ENCODE measurements at regions not wholly inside any gene's neighbourhood (a gene's known extent, or its start where the extent isn't known, plus 50 kb on each side); places are given as distances from the start of the nearest gene placed in this dataset.

DNA sequence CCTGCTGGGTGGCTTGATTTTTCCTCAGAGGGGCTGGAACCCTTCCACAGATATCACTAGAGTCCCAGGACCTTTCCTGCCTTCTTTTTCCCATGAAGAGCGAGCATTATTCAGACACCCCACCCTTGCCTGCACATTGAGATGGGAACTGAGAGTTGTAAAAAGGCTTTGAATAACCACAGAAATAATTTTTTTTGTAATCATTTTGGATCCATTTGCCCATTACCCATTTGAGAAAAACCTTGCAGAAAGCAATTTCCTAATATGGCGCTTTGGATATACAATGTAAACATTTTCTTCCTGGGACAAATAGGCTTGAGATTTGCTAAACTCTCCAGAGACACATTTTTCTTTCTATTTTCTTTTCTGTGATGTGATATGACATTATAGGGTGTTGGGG lies 250.6 kb downstream of the MSRB3 start:
- TF ChIP-seq POLR2AphosphoS5 (IDR thresholded peaks at IDR 0.05; ENCODE audit: low read depth) (no peak), GABPA (IDR thresholded peaks at IDR 0.05; ENCODE audit: low read depth) (no peak), SPI1 (IDR thresholded peaks at IDR 0.05; ENCODE audit: borderline replicate concordance, low read depth) (no peak)
- TF ChIP-seq, protein P1, sequence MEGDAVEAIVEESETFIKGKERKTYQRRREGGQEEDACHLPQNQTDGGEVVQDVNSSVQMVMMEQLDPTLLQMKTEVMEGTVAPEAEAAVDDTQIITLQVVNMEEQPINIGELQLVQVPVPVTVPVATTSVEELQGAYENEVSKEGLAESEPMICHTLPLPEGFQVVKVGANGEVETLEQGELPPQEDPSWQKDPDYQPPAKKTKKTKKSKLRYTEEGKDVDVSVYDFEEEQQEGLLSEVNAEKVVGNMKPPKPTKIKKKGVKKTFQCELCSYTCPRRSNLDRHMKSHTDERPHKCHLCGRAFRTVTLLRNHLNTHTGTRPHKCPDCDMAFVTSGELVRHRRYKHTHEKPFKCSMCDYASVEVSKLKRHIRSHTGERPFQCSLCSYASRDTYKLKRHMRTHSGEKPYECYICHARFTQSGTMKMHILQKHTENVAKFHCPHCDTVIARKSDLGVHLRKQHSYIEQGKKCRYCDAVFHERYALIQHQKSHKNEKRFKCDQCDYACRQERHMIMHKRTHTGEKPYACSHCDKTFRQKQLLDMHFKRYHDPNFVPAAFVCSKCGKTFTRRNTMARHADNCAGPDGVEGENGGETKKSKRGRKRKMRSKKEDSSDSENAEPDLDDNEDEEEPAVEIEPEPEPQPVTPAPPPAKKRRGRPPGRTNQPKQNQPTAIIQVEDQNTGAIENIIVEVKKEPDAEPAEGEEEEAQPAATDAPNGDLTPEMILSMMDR (IDR thresholded peaks at IDR 0.05; ENCODE audit: insufficient read depth, low read length), result no peak
- TF ChIP-seq, protein P2, sequence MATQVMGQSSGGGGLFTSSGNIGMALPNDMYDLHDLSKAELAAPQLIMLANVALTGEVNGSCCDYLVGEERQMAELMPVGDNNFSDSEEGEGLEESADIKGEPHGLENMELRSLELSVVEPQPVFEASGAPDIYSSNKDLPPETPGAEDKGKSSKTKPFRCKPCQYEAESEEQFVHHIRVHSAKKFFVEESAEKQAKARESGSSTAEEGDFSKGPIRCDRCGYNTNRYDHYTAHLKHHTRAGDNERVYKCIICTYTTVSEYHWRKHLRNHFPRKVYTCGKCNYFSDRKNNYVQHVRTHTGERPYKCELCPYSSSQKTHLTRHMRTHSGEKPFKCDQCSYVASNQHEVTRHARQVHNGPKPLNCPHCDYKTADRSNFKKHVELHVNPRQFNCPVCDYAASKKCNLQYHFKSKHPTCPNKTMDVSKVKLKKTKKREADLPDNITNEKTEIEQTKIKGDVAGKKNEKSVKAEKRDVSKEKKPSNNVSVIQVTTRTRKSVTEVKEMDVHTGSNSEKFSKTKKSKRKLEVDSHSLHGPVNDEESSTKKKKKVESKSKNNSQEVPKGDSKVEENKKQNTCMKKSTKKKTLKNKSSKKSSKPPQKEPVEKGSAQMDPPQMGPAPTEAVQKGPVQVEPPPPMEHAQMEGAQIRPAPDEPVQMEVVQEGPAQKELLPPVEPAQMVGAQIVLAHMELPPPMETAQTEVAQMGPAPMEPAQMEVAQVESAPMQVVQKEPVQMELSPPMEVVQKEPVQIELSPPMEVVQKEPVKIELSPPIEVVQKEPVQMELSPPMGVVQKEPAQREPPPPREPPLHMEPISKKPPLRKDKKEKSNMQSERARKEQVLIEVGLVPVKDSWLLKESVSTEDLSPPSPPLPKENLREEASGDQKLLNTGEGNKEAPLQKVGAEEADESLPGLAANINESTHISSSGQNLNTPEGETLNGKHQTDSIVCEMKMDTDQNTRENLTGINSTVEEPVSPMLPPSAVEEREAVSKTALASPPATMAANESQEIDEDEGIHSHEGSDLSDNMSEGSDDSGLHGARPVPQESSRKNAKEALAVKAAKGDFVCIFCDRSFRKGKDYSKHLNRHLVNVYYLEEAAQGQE (IDR thresholded peaks at IDR 0.05; ENCODE audit: insufficient replicate concordance, low read depth), result no peak

Measured in HL-60 (cell line).